ENCODE measurements at regions not wholly inside any gene's neighbourhood (a gene's known extent, or its start where the extent isn't known, plus 50 kb on each side); places are given as distances from the start of the nearest gene placed in this dataset.
"Not testable (repeated sequence)": the region's sequence is repeated elsewhere in the genome, so short reads cannot be mapped to it uniquely, and the experiment has no call there.

- no peak for DNase-seq
Observed at GRCh38 chr3:180421721-180422120, 180.2 kb upstream of the TTC14 start.

- DNase-seq, result not testable (repeated sequence)
Observed at GRCh38 chr3:180424305-180424704, 177.7 kb upstream of the TTC14 start.

- DNase-seq, result no peak
Observed at GRCh38 chr3:180430896-180431295, 171.1 kb upstream of the TTC14 start.

GRCh38 chr3:180433152-180433551 lies 168.8 kb upstream of the TTC14 start:
- DNase-seq, result no peak

GRCh38 chr3:180447136-180447535 lies 154.8 kb upstream of the TTC14 start:
- DNase-seq, result no peak

GRCh38 chr3:180448407-180448806 lies 153.6 kb upstream of the TTC14 start:
- DNase-seq, result not testable (repeated sequence)

- DNase-seq, result no peak
Observed at GRCh38 chr3:180457225-180457624, 144.7 kb upstream of the TTC14 start.

GRCh38 chr3:180466401-180467011 lies 135.5 kb upstream of the TTC14 start:
- DNase-seq, result no peak

- DNase-seq, result no peak
Observed at GRCh38 chr3:180467177-180467576, 134.8 kb upstream of the TTC14 start.

GRCh38 chr3:180469149-180469548 lies 132.8 kb upstream of the TTC14 start:
- DNase-seq, result no peak

- DNase-seq, result no peak
Observed at GRCh38 chr3:180478695-180479094, 123.3 kb upstream of the TTC14 start.

GRCh38 chr3:180492047-180492446 lies 109.9 kb upstream of the TTC14 start:
- no peak for DNase-seq

- DNase-seq, result no peak
Observed at GRCh38 chr3:180496995-180497394, 105.0 kb upstream of the TTC14 start.

- DNase-seq, result no peak
Observed at GRCh38 chr3:180516368-180516767, 85.6 kb upstream of the TTC14 start.

- DNase-seq, result no peak
Observed at GRCh38 chr3:180523040-180523439, 78.9 kb upstream of the TTC14 start.

- no peak for DNase-seq
Observed at GRCh38 chr3:180528843-180529242, 73.1 kb upstream of the TTC14 start.

- DNase-seq, result no peak
Observed at GRCh38 chr3:180529778-180530177, 72.2 kb upstream of the TTC14 start.

- no peak for DNase-seq
Observed at GRCh38 chr3:180530276-180530675, 71.7 kb upstream of the TTC14 start.

GRCh38 chr3:180531303-180532278 lies 70.4 kb upstream of the TTC14 start:
- DNase-seq, result no peak

GRCh38 chr3:180534828-180535227 lies 67.1 kb upstream of the TTC14 start:
- no peak for DNase-seq

- no peak for DNase-seq
Observed at GRCh38 chr3:180538493-180538892, 63.5 kb upstream of the TTC14 start.

- no peak for DNase-seq
Observed at GRCh38 chr3:180543877-180544276, 58.1 kb upstream of the TTC14 start.

- DNase-seq, result no peak
Observed at GRCh38 chr3:180546863-180547262, 55.1 kb upstream of the TTC14 start.

- no peak for DNase-seq
Observed at GRCh38 chr3:180548050-180548449, 53.9 kb upstream of the TTC14 start.

Data from RPMI8226 (cell line).